ENCODE measurements at regions not wholly inside any gene's neighbourhood (a gene's known extent, or its start where the extent isn't known, plus 50 kb on each side); places are given as distances from the start of the nearest gene placed in this dataset.

DNA sequence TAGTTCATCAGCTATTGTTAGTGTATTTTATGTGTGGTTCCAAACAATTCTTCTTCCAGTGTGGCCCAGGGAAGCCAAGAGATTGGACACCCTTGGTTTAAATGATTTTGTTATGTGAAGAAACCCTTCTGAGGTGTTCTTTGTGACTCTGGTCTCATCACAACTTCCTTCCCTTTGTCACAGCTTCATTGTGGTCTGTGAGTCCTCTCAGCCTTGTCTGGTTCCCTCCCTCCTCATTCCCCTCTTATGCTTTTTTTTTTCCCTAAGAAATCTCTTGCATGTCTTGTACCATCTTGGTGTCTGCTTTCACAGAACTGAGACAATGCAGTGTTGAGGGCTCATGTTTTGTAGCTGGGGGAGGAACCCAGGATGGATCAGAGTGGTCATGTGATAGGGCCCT is 118.9 kb downstream of the TMEM182 start:
- Histone ChIP-seq H3F3A (ENCODE audit: insufficient read depth, low read length, poor library complexity, severe bottlenecking) (no peaks in the 10 kb centered on the region), H3K27me3 (ENCODE audit: insufficient read depth, low read depth, low read length) (no peaks in the 10 kb centered on the region), H2AFZ (ENCODE audit: low read depth, low read length) (no peak overlapping the region), H3K36me3 (ENCODE audit: insufficient read depth, low read length) (no peaks in the 10 kb centered on the region), H4K20me1 (ENCODE audit: insufficient read depth) (no peaks in the 10 kb centered on the region), H3K9me2 (ENCODE audit: insufficient read depth, low read length) (no peaks in the 10 kb centered on the region), H3K4me3 (ENCODE audit: low read length) (no peak overlapping the region), H3K27ac (ENCODE audit: low read length) (no peak overlapping the region), H3K79me2 (replicated peaks; ENCODE audit: insufficient read depth, low read length) (no peaks in the 10 kb centered on the region), H3K9ac (ENCODE audit: low read length) (no peak overlapping the region), H3K4me2 (ENCODE audit: low read length) (no peak overlapping the region), H3K9me3 (ENCODE audit: low read length) (no peaks in the 10 kb centered on the region)
- TF ChIP-seq TAF1 (IDR thresholded peaks at IDR 0.05; ENCODE audit: low read depth): no peak
- no peak for TF ChIP-seq EP300 (conservative IDR thresholded peaks at IDR 0.05; ENCODE audit: poor library complexity, severe bottlenecking)
- no peak for TF ChIP-seq RAD21 (conservative IDR thresholded peaks at IDR 0.05)
- TF ChIP-seq REST (IDR thresholded peaks at IDR 0.05; ENCODE audit: borderline replicate concordance): no peak
- no peak for TF ChIP-seq EZH2 (IDR thresholded peaks at IDR 0.05; ENCODE audit: borderline replicate concordance, insufficient read depth, low read length, poor library complexity, severe bottlenecking)
- no peak for TF ChIP-seq CTCF (IDR thresholded peaks at IDR 0.05; ENCODE audit: poor library complexity, severe bottlenecking)
- TF ChIP-seq MXI1 (conservative IDR thresholded peaks at IDR 0.05; ENCODE audit: poor library complexity, severe bottlenecking): no peak
- no peak for TF ChIP-seq SMC3 (conservative IDR thresholded peaks at IDR 0.05; ENCODE audit: poor library complexity)
- no peak for TF ChIP-seq POLR2AphosphoS5 (IDR thresholded peaks at IDR 0.05)

GRCh38 chr2:102886216-102886893 is 124.5 kb downstream of the TMEM182 start:
- Histone ChIP-seq H3F3A (ENCODE audit: insufficient read depth, low read length, poor library complexity, severe bottlenecking) (no peaks in the 10 kb centered on the region), H3K4me3 (ENCODE audit: low read length) (no peak overlapping the region), H3K27me3 (ENCODE audit: insufficient read depth, low read depth, low read length) (no peaks in the 10 kb centered on the region), H3K36me3 (ENCODE audit: insufficient read depth, low read length) (no peaks in the 10 kb centered on the region), H3K4me2 (ENCODE audit: low read length) (no peak overlapping the region), H3K27ac (ENCODE audit: low read length) (no peak overlapping the region), H3K79me2 (replicated peaks; ENCODE audit: insufficient read depth, low read length) (no peaks in the 10 kb centered on the region), H4K20me1 (ENCODE audit: insufficient read depth) (no peaks in the 10 kb centered on the region), H3K9ac (ENCODE audit: low read length) (no peak overlapping the region), H3K9me2 (ENCODE audit: insufficient read depth, low read length) (no peaks in the 10 kb centered on the region), H3K9me3 (ENCODE audit: low read length) (no peaks in the 10 kb centered on the region), H2AFZ (ENCODE audit: low read depth, low read length) (no peak overlapping the region)
- TF ChIP-seq EZH2 (IDR thresholded peaks at IDR 0.05; ENCODE audit: borderline replicate concordance, insufficient read depth, low read length, poor library complexity, severe bottlenecking) (no peak), EP300 (conservative IDR thresholded peaks at IDR 0.05; ENCODE audit: poor library complexity, severe bottlenecking) (no peak), POLR2AphosphoS5 (IDR thresholded peaks at IDR 0.05) (no peak), REST (IDR thresholded peaks at IDR 0.05; ENCODE audit: borderline replicate concordance) (no peak)

All from neural cell (in vitro differentiated cells).